ENCODE measurements at regions not wholly inside any gene's neighbourhood (a gene's known extent, or its start where the extent isn't known, plus 50 kb on each side); places are given as distances from the start of the nearest gene placed in this dataset.

DNA sequence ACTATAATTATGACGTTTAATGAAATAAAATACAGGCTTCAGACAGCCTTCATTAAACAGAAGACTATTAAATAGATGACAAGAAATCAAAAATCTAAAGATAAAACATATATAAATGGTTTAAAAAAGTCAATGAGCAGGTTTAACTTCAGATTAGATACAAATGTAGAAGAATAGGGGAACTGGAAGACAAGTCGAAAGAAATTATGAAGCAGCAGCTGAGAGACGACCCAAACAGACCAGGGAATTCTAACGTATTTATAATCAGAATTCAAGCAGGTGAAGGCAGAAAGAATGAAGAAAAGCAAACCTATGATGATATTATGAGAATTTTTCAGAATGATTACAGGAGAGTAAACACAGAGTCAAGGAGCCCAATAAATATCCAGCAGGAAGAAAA lies 235.1 kb upstream of the XYLT1 start:
- DNase-seq (ENCODE audit: low read depth) = no peak
- TF ChIP-seq, protein P1, sequence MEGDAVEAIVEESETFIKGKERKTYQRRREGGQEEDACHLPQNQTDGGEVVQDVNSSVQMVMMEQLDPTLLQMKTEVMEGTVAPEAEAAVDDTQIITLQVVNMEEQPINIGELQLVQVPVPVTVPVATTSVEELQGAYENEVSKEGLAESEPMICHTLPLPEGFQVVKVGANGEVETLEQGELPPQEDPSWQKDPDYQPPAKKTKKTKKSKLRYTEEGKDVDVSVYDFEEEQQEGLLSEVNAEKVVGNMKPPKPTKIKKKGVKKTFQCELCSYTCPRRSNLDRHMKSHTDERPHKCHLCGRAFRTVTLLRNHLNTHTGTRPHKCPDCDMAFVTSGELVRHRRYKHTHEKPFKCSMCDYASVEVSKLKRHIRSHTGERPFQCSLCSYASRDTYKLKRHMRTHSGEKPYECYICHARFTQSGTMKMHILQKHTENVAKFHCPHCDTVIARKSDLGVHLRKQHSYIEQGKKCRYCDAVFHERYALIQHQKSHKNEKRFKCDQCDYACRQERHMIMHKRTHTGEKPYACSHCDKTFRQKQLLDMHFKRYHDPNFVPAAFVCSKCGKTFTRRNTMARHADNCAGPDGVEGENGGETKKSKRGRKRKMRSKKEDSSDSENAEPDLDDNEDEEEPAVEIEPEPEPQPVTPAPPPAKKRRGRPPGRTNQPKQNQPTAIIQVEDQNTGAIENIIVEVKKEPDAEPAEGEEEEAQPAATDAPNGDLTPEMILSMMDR (IDR thresholded peaks at IDR 0.05; ENCODE audit: low read depth, low read length, missing control alignments) = no peak
- no peak overlapping the region for H3K4me3 ChIP-seq (ENCODE audit: low read depth, low read length)
- in situ Hi-C loops (cut with HindIII; ENCODE audit: low sequenced_read_pairs) = no loop called here

DNA sequence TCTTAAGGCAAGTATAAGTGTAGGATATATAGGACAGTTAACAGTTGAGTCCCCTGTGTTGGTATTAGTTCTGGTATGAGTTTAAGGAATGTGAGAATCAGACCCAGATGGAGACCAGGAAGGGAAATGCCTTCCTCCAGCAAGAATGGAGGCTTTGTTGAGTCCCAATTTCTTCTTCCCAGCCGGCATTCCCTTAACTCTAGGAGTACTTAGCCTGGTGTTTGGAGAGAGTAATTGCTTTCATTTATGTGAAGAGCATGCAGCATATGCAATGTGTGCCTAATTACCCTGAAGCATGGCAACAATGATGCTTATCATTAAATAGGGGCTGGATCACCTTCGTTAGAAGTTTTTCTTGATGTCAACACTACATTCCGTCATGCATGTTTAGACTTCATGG lies 225.9 kb upstream of the XYLT1 start:
- no peak for DNase-seq (ENCODE audit: low read depth)
- TF ChIP-seq, protein P1 (IDR thresholded peaks at IDR 0.05; ENCODE audit: low read depth, low read length, missing control alignments) = no peak
- in situ Hi-C loops (cut with HindIII; ENCODE audit: low sequenced_read_pairs) = no loop called here
- no peak overlapping the region for H3K4me3 ChIP-seq (ENCODE audit: low read depth, low read length)

DNA sequence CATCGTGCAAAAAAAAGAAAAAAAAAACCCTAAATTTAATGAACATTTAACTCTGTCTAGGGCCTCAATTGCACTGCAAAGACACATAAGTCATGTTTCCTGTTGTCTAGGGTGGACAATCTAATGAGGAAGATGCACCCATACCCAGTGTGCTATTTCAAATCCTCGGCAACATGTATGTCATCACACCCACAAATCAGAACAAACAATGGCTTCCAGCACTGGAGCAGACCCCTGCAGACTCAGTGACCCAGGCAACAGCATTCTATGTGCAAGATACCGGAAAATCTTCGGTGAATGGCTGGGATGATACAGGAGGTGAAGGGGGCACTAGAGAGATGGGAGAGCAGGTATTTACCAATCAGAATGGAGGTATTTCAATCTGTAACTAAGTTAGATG lies 221.7 kb upstream of the XYLT1 start:
- in situ Hi-C loops (cut with HindIII; ENCODE audit: low sequenced_read_pairs) = no loop called here
- TF ChIP-seq, protein P1 (IDR thresholded peaks at IDR 0.05; ENCODE audit: low read depth, low read length, missing control alignments) = no peak
- no peak for DNase-seq (ENCODE audit: low read depth)
- H3K4me3 ChIP-seq (ENCODE audit: low read depth, low read length) = no peak overlapping the region

DNA sequence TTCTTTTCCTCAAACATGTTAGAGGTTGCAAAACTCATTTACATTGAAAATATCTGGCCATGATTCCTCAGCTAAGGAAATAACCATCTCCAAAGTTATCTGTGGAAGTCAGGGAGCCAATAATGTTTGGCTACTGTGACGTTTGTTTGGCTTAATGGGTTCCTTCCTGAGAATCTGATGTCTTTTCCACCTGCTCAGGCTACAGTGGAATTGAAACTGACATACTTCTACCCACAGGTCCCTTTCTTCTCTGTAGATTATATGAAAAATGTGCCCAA lies 221.1 kb upstream of the XYLT1 start:
- no peak for DNase-seq (ENCODE audit: low read depth)
- TF ChIP-seq, protein P1 (IDR thresholded peaks at IDR 0.05; ENCODE audit: low read depth, low read length, missing control alignments) = no peak
- no peak overlapping the region for H3K4me3 ChIP-seq (ENCODE audit: low read depth, low read length)
- in situ Hi-C loops (cut with HindIII; ENCODE audit: low sequenced_read_pairs) = no loop called here

DNA sequence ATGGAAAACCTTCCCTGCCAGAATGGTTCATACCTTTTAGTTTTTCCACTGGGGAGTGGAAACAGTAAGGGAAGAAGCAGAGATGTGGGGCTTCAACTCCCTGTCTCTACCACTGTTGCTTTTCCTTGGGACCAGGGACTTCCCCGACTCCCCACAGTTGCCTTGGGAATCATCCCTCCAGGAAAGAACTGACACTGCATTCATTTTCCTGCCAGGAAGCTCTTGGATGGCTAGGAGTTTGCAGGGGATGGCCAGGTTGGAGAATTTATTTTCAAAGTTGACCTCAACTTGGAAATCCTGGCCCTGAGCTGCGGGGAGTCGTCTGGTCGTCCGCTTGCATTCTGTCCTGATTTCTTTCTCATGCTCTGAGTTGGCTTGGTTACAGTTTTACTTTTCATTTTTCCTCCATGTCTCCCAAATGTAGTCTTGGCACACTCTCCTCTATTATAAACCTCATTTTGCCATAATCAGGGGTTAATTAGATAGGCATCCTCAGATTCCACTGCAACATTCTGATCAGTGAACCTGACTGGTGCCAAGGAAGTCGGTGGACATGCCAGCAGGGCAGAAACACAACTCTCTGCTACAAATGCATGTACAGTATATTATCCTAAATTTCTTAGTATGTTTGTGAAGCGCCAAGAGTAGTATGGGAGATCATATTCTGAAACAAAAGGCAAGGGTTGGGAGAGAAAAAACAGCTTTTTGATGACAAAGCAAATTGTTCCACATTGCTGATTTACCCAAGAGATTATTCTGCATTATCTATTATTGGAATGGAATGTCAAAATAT lies 220.5 kb upstream of the XYLT1 start:
- H3K4me3 ChIP-seq (ENCODE audit: low read depth, low read length) = no peak overlapping the region
- in situ Hi-C loops (cut with HindIII; ENCODE audit: low sequenced_read_pairs) = no loop called here
- peak; percentile 22 for DNase-seq (ENCODE audit: low read depth)
- TF ChIP-seq, protein P1 (IDR thresholded peaks at IDR 0.05; ENCODE audit: low read depth, low read length, missing control alignments) = no peak

DNA sequence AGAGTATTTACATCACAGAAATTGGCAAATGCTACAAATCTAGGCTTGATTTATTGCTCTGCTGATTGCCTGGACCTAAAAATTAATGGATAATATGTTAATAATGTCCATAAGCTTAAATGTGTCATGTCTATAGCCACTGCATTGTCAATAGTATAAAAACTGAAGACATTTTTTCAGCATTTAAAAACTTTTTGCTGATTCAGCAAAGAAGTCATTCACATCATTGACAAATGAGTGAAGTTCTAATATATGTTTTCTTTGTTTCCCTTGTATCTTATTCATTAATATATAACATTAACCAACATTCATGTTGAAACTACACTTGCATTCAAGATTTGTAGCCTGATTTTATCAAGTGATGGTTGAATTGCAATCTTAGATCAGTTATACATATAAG lies 214.7 kb upstream of the XYLT1 start:
- DNase-seq (ENCODE audit: low read depth) = no peak
- in situ Hi-C loops (cut with HindIII; ENCODE audit: low sequenced_read_pairs) = loop anchor here (10.0 kb wide), 1 partner anchor 279 kb away; no protein-coding TSS in a partner anchor

More for the DNA sequence above, 214.7 kb upstream of the XYLT1 start:
- TF ChIP-seq, protein P1 (IDR thresholded peaks at IDR 0.05; ENCODE audit: low read depth, low read length, missing control alignments) = no peak
- H3K4me3 ChIP-seq (ENCODE audit: low read depth, low read length) = no peak overlapping the region

All from astrocyte of the cerebellum (primary cell).